ENCODE measurements at regions not wholly inside any gene's neighbourhood (a gene's known extent, or its start where the extent isn't known, plus 50 kb on each side); places are given as distances from the start of the nearest gene placed in this dataset.
"Not testable (repeated sequence)": the region's sequence is repeated elsewhere in the genome, so short reads cannot be mapped to it uniquely, and the experiment has no call there.

- ATAC-seq (ENCODE audit: low FRiP score), result no peak
- no peak for TF ChIP-seq CTCF (IDR thresholded peaks at IDR 0.05)
- no peak for DNase-seq (ENCODE audit: low spot score)
These were observed 185.8 kb upstream of the JADE1 start for GRCh38 chr4:128623508-128624215.

DNA sequence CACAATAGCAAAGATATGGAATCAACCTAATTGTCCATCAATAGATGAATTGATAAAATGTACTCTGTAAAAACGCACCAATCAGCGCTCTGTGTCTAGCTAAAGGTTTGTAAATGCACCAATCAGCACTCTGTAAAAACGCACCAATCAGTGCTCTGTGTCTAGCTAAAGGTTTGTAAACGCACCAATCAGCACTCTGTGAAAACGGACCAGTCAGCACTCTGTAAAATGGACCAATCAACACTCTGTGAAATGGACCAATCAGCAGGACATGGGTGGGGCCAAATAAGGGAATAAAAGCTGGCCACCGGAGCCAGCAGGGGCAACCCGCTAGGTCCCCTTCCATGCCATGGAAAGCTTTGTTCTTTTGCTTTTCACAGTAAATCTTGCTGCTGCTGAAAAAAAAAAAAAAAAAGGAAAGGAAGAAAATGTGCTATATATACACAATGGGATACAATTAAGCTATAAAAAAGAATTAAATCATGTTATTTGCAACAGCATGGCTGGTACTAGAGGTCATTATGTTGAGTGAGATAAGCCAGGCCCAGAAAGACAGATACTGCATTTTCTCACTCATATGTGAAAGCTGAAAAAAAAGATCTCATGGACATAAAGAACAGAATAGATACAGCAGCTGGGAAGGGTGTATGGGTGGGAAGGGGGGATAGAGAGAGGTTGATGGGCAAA, 189.1 kb upstream of the JADE1 start:
- not testable (repeated sequence) for DNase-seq (ENCODE audit: low spot score); ATAC-seq (ENCODE audit: low FRiP score)

DNA sequence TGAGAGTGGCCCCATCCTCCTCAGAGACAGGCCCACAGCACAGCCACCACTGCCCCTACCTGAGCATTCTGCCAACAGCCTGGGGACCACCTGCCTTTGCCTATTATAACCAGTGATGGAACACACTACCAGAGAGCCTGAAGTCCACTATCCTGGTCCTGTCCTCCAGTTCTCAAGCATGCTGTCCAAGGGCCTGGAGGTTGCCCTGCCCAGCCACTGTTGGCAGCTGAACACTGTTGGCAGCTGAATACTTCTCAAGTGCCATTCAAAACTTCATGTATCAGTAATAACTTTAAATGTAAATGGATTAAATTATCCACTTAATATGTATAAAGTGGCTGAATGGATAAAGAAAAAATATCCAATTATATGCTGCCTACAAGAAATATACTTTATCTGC, 194.3 kb upstream of the JADE1 start:
- DNase-seq (ENCODE audit: low spot score) (no peak), ATAC-seq (ENCODE audit: low FRiP score) (no peak)
- TF ChIP-seq CTCF (IDR thresholded peaks at IDR 0.05), result no peak

GRCh38 chr4:128608006-128608405, 201.5 kb upstream of the JADE1 start:
- DNase-seq (ENCODE audit: low spot score), result no peak
- no peak for TF ChIP-seq CTCF (IDR thresholded peaks at IDR 0.05)
- no peak for ATAC-seq (ENCODE audit: low FRiP score)

GRCh38 chr4:128606173-128606572, 203.3 kb upstream of the JADE1 start:
- DNase-seq (ENCODE audit: low spot score), result no peak
- ATAC-seq (ENCODE audit: low FRiP score), result peak; percentile 29
- TF ChIP-seq CTCF (IDR thresholded peaks at IDR 0.05), result no peak

- peak; percentile 53 for ATAC-seq (ENCODE audit: low FRiP score)
- TF ChIP-seq CTCF (IDR thresholded peaks at IDR 0.05), result no peak
- no peak for DNase-seq (ENCODE audit: low spot score)
These were observed 204.7 kb upstream of the JADE1 start for GRCh38 chr4:128604840-128605239.

DNA sequence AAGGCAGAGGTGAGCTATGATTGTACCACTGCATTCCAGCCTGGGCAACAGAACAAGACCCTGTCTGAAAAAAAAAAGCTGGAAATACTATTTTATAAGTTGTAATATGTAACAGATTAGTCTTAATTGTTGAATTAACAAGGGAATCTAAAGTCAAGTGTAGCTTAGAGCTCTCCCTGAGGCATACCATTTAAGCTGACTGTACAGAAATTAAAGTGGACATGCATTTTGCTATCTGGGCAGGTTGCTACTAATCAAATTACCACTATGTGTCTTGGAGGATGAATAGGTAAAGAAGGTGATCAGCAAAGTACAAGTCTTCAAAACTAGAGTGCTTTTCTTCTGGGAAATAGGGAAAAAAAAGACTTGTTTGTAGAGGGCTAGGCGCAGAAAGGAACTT, 205.3 kb upstream of the JADE1 start:
- ATAC-seq (ENCODE audit: low FRiP score), result no peak
- DNase-seq (ENCODE audit: low spot score), result no peak
- no peak for TF ChIP-seq CTCF (IDR thresholded peaks at IDR 0.05)

Data from omental fat pad (tissue), 3 donors.